ENCODE measurements at regions not wholly inside any gene's neighbourhood (a gene's known extent, or its start where the extent isn't known, plus 50 kb on each side); places are given as distances from the start of the nearest gene placed in this dataset.

DNA sequence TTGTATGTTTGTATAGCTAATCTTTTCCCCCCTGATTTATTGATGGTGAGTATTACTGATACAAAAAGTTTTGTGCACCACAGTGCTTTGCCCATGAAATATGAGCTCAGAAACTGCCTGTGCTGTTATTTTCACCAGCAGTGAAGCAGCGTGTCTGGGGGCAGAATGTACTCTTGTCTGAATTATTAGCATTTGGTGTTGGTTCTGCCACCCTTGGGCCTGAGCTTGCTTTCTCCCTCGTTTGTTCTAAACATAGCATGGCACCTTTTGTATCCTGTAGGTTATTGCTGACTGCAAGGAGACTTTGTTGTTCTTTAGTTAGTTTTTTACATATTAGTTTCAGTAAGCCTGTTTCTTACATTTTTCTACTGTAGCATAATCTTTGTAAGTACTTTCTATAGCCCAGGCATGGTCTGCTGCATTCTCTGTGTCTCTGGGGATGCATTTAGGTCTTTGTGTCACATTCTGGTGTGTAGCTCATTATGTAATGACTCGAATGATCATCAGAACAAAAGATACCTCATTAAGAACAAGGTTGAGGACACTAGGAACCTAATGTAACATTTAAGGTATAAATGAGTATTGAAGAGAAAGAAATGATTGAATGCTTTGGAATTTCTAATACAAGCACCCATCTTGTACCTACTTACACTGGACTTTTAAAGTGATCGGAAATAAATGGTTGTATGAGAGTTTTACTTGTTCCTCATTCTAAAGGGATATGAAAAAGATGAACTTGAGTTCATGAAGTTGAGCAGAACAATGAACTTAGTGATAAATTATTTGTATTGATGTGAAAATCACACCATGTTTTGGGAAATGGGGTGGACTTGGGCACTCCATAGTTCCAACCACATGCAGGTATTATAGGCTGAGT is 50.3 kb upstream of the GPI start (continued):
- TF ChIP-seq ATF2 (IDR thresholded peaks at IDR 0.05; ENCODE audit: low read length): no peak
- no peak for TF ChIP-seq HDAC2 (IDR thresholded peaks at IDR 0.05; ENCODE audit: borderline replicate concordance in 1 of 2, low read depth in 2 of 2, low read length in 2 of 2)
- TF ChIP-seq RXRA (IDR thresholded peaks at IDR 0.05; ENCODE audit: insufficient read depth, low read depth, low read length): no peak
- TF ChIP-seq CREB1 (IDR thresholded peaks at IDR 0.05): no peak
- no peak for TF ChIP-seq CHD2 (IDR thresholded peaks at IDR 0.05; ENCODE audit: low read length)
- no peak for TF ChIP-seq ASH2L (IDR thresholded peaks at IDR 0.05; ENCODE audit: low read length)
